BLaER1 treated with 17β-estradiol and CSF1 and Interleukin-3, amounts not matched to agents 10 nM and 100 nM (cell line): ENCODE measurements at regions not wholly inside any gene's neighbourhood (a gene's known extent, or its start where the extent isn't known, plus 50 kb on each side); places are given as distances from the start of the nearest gene placed in this dataset.

ENCODE experiments used
- H3K27ac ChIP-seq, 11 experiments: shearing (Covaris generic); formaldehyde crosslinking; 2 replicates each; pipeline ENCODE4 v1.8.1; 2022
- H3K27me3 ChIP-seq, 11 experiments: shearing (Covaris generic); formaldehyde crosslinking; 2 replicates each; pipeline ENCODE4 v1.8.1; 2022
- H3K36me3 ChIP-seq, 11 experiments: shearing (Covaris generic); formaldehyde crosslinking; 2 replicates each; pipeline ENCODE4 v1.8.1; 2022
- H3K4me1 ChIP-seq, 10 experiments: shearing (Covaris generic); formaldehyde crosslinking; 2 replicates each; pipeline ENCODE4 v1.8.1; 2022
- H3K4me2 ChIP-seq, 11 experiments: shearing (Covaris generic); formaldehyde crosslinking; 2 replicates each; pipeline ENCODE4 v1.8.1; 2022
- H3K4me3 ChIP-seq, 10 experiments: shearing (Covaris generic); formaldehyde crosslinking; 2 replicates each; pipeline ENCODE4 v1.8.1; 2022
- H3K9ac ChIP-seq, 11 experiments: shearing (Covaris generic); formaldehyde crosslinking; 2 replicates each; pipeline ENCODE4 v1.8.1; 2022
- H3K9me3 ChIP-seq, 11 experiments: shearing (Covaris generic); formaldehyde crosslinking; replicated peaks in 1 of 11; 2 replicates each; pipeline ENCODE4 v1.8.1; 2022
- H4K20me1 ChIP-seq, 11 experiments: shearing (Covaris generic); formaldehyde crosslinking; 2 replicates each; pipeline ENCODE4 v1.8.1; 2022
- Cebpa-rat ChIP-seq, 11 experiments: shearing (Covaris generic); IDR thresholded peaks; 2 replicates each; pipeline ENCODE4 v1.8.1; 2022

DNA sequence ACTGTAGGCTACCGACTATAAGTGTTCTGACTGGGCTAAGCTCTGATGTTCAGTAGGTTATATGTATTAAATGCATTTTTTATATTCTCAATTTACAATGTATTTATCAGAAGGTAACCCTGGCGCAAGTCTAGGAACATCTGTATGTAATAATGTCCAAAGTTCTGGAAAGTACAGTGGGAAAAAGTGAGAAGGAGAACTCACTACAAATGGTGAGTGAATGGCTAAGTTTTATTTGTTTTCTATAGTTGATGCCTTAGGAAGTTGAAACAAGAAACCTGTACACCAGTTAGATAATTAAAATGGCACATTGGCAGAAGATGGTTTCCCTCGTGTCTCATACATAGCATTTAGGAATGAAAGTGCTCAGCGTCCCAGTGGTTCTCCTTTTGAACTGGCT, 333.4 kb upstream of the THRB start:
- Histone ChIP-seq H3K4me3 (no peak overlapping the region), H3K4me1 (peaks cover 0 to 16% (median 12%) of the 10 kb centered on the region in 10 experiments; a peak in 12 of 20 replicates), H3K27ac (no peak overlapping the region), H4K20me1 (no peaks in the 10 kb centered on the region; a peak in 1 of 22 replicates), H3K36me3 (no peaks in the 10 kb centered on the region), H3K4me2 (no peak overlapping the region), H3K9me3 (no peaks in the 10 kb centered on the region), H3K9ac (no peak overlapping the region), H3K27me3 (peaks cover 16 to 39% (median 28%) of the 10 kb centered on the region in 11 experiments)
- TF ChIP-seq Cebpa-rat (IDR thresholded peaks at IDR 0.05): no peak

DNA sequence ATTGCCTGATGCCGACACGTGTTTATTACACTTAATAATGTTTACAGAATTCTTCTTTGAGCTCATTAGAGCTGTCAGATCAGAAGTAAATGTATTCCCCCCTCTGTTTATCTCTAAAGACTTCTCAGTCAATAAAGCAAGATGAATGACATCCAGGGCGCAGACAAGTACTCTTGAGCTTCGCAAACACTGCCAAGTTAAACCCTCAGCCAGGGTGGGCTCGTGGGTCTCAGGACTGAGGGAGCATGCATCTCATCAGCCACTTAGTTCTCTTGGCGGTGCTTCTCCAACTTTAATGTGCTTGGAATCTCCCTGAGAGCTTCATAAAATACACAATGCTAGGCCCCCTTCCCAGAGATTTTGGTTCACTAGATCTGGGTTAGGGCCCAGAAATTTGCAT, 333.9 kb upstream of the THRB start:
- no peaks in the 10 kb centered on the region for H3K9me3 ChIP-seq
- no peak overlapping the region for H3K27ac ChIP-seq
- peak overlapping the region in 7 of 10 experiments; percentile 58 to 75 (median 66); a peak in 13 of 20 replicates for H3K4me3 ChIP-seq
- H3K36me3 ChIP-seq: no peaks in the 10 kb centered on the region
- peak overlapping the region; percentile 91 to 100 (median 100) for H3K4me2 ChIP-seq
- 0 out of 22 replicates have a peak overlapping the region, but pooled peaks of 1 of the 11 experiments have one; percentile 73 for H3K9ac ChIP-seq
- peaks cover 0 to 16% (median 12%) of the 10 kb centered on the region in 10 experiments; a peak in 12 of 20 replicates for H3K4me1 ChIP-seq
- H3K27me3 ChIP-seq: peaks cover 16 to 39% (median 28%) of the 10 kb centered on the region in 11 experiments
- TF ChIP-seq Cebpa-rat (IDR thresholded peaks at IDR 0.05): no peak
- H4K20me1 ChIP-seq: no peaks in the 10 kb centered on the region; a peak in 1 of 22 replicates

DNA sequence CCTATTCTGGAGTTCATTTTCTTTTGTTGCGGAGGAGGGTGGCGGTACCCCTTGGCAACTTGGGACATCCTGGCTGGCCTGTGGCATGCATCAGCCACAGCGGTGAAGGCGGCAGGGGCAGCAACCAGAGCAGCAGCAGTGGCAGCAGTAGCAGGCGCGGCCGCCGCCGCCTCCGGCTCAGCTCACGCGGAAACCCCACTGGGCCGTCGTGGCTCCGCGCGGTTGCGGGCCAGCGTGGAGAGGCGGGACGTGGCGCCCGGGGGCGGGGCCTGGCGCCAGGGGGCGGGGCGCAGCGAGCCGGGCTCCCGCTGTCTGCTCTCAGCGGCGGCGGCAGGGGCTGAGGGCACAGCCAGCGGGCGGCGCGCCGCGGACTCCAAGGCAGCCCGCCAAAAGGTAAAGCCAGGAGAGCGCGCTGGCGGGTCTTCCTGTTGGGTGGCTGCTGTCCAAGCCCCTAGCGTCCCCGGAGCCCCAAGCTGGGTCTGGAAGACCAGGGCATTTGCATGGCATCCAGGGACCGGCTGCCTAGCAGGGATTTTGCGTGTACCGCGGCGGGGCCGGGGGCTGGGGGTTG, 334.4 kb upstream of the THRB start:
- Histone ChIP-seq H3K9ac (peak overlapping the region in 8 of 11 experiments; percentile 8 to 75 (median 59); a peak in 10 of 22 replicates), H3K27ac (no peak overlapping the region), H3K4me2 (peak overlapping the region; percentile 91 to 100 (median 100)), H3K27me3 (peaks cover 16 to 39% (median 28%) of the 10 kb centered on the region in 11 experiments), H3K9me3 (no peaks in the 10 kb centered on the region), H3K36me3 (no peaks in the 10 kb centered on the region), H3K4me3 (peak overlapping the region; percentile 58 to 75 (median 66)), H4K20me1 (no peaks in the 10 kb centered on the region; a peak in 1 of 22 replicates), H3K4me1 (peaks cover 0 to 16% (median 12%) of the 10 kb centered on the region in 10 experiments; a peak in 12 of 20 replicates)
- no peak for TF ChIP-seq Cebpa-rat (IDR thresholded peaks at IDR 0.05)

DNA sequence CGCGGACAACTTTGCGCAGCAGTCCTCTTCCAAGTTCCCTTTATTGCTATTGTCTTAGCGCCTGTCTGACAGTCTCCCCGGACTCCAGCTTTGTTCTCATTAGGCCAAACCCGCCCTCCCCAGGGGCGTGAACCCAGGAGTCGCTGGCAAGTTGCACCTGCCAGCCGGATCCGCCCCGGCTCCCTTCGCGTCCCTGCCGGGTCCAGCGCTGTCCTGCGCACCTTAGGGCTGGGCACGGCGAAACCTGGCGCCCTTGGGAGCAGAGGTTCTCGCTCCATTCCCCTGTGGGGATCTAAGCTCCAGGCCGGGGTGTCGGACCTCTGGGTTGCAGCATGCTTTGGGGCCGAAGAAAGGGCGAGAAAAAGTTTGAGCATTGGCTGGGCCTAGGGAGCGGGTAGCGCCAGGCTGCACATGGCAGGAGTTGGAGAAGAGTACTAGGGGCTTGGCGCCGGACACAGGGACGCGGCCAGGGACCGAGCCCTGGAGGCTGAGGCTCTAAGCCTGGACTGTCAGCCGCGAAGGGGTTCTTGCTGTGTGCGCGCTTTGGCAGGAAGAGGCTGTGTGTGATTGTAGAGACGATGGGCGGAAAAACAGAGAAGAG, 335.1 kb upstream of the THRB start:
- H3K9ac ChIP-seq: peak overlapping the region in 10 of 11 experiments; percentile 19 to 75 (median 56); a peak in 14 of 22 replicates
- peaks cover 0 to 16% (median 12%) of the 10 kb centered on the region in 10 experiments; a peak in 12 of 20 replicates for H3K4me1 ChIP-seq
- H3K9me3 ChIP-seq: no peaks in the 10 kb centered on the region
- peak overlapping the region; percentile 58 to 75 (median 66) for H3K4me3 ChIP-seq
- H3K27me3 ChIP-seq: peaks cover 16 to 39% (median 28%) of the 10 kb centered on the region in 11 experiments
- H3K27ac ChIP-seq: no peak overlapping the region
- H4K20me1 ChIP-seq: no peaks in the 10 kb centered on the region; a peak in 1 of 22 replicates
- TF ChIP-seq Cebpa-rat (IDR thresholded peaks at IDR 0.05): no peak
- H3K36me3 ChIP-seq: no peaks in the 10 kb centered on the region
- peak overlapping the region; percentile 91 to 100 (median 100) for H3K4me2 ChIP-seq

DNA sequence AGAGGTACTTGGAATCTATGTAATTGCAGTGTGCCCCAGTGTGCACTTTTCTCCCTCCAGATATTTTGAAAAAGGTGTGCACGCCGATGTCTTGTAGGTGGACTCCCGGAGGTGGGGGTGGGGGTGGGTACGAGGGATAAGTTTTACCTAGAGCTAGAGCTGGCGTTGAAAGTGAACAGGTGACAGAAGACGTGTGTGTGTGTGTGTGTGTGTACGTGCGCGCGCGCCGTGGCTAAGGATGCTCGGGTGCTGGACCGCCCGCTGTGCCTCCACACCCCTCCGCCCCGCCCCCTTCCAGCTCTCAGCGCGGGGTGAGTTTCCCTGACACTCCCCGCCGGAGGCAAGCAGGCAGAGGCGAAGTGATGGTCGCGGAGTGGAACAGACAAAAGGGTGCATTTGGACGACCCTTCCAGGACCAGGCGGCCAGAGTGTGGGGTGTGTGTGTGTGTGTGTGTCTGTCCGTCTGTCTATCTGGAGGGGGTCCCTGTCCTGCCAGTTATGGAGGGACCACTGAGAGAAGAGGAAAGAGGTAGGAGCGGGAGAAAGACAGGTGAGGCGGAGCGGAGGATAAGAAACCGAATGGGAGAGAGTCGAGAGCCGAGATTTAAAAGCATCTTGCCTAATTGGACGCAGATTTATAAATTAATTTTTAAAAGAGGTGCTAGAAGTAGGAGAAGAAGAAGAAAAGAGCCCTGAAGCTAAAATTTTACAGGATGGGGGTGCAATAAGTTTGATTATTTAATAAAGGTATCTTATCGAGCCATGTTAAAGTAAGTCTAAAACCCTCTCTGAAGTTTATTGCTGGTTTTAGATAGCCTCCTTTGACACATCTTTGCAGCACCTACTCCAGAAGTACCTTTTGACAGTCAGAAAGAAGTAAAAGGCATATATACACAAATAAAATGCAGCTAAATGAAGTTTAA, 335.8 kb upstream of the THRB start:
- Histone ChIP-seq H4K20me1 (no peaks in the 10 kb centered on the region; a peak in 1 of 22 replicates), H3K27me3 (peaks cover 16 to 39% (median 28%) of the 10 kb centered on the region in 11 experiments), H3K27ac (no peak overlapping the region), H3K4me1 (peaks cover 0 to 16% (median 12%) of the 10 kb centered on the region in 10 experiments; a peak in 12 of 20 replicates), H3K9me3 (no peaks in the 10 kb centered on the region), H3K36me3 (no peaks in the 10 kb centered on the region), H3K4me3 (peak overlapping the region; percentile 58 to 75 (median 66)), H3K9ac (peak overlapping the region in 5 of 11 experiments; percentile 53 to 75 (median 62); a peak in 8 of 22 replicates), H3K4me2 (peak overlapping the region; percentile 91 to 100 (median 100))
- TF ChIP-seq Cebpa-rat (IDR thresholded peaks at IDR 0.05): no peak

DNA sequence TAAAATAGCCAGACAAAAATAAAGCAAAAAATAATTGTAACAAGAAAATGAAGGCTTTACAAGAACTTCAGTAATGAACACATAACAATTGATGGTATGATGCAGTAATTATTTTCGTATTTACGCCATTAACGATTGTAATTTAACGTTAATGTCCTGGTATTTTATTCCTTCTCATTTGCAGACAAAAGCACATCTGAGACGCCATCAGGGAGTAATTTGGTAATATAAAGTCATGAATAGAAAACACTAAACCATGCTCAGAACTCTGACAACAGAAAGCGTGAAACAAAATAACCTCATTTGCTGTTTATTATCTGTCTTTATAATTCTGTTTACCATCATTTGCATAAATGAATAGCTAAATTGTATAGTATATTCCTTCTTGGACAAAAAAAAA, 336.6 kb upstream of the THRB start:
- Histone ChIP-seq H3K9me3 (no peaks in the 10 kb centered on the region), H4K20me1 (no peaks in the 10 kb centered on the region; a peak in 1 of 22 replicates), H3K36me3 (no peaks in the 10 kb centered on the region), H3K27me3 (peaks cover 16 to 39% (median 28%) of the 10 kb centered on the region in 11 experiments), H3K4me3 (no peak overlapping the region), H3K4me2 (no peak overlapping the region), H3K4me1 (peaks cover 0 to 16% (median 12%) of the 10 kb centered on the region in 10 experiments; a peak in 12 of 20 replicates), H3K9ac (no peak overlapping the region), H3K27ac (no peak overlapping the region)
- no peak for TF ChIP-seq Cebpa-rat (IDR thresholded peaks at IDR 0.05)

DNA sequence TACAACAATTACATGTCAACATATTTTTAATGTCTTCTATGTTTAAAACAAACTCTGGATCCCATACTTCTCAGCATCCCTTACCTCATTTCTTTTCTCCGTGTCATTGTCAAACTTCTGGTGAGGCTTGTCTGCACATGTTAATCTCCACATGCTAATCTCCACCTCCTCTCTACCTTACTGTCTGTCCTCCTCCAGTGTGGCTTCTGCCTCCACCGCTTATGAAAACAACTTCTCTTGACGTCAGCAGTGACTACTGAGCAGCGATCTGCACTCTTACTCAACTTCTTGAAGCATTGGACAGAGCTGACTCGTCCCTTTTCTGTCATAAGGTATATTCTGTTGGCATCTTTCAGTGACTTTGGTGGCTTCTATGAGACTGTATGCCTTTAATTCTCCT, 338.2 kb upstream of the THRB start:
- TF ChIP-seq Cebpa-rat (IDR thresholded peaks at IDR 0.05): no peak
- Histone ChIP-seq H3K9me3 (no peaks in the 10 kb centered on the region), H3K27me3 (peaks cover 16 to 39% (median 28%) of the 10 kb centered on the region in 11 experiments), H3K4me3 (no peak overlapping the region), H3K4me2 (no peak overlapping the region), H3K27ac (no peak overlapping the region), H4K20me1 (no peaks in the 10 kb centered on the region; a peak in 1 of 22 replicates), H3K4me1 (peaks cover 0 to 16% (median 12%) of the 10 kb centered on the region in 10 experiments; a peak in 12 of 20 replicates), H3K9ac (no peak overlapping the region), H3K36me3 (no peaks in the 10 kb centered on the region)

DNA sequence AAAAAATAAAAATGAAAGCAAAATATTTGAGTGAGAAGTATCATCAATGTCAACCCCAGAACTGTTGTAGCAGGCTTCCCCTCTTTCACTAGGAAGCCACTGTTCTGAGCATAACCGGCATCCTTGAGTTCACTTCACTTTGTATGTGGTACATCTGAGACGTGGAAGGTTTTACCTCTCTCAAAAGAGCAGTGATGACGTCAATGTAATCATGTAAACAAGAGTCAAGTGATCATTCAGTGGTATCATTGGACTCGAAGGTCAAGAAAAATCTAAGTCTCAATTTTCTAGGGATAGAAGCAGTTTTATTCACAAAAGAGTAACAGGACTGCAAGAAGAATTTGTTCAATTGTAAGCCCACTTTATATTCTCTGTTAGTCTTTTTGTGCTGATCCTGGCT, 339.8 kb upstream of the THRB start:
- Histone ChIP-seq H3K4me2 (no peak overlapping the region), H3K9ac (no peak overlapping the region), H3K27me3 (peaks cover 16 to 24% (median 19%) of the 10 kb centered on the region in 11 experiments), H3K36me3 (no peaks in the 10 kb centered on the region), H3K4me3 (no peak overlapping the region), H3K9me3 (no peaks in the 10 kb centered on the region), H3K4me1 (peaks cover 0 to 11% (median 10%) of the 10 kb centered on the region in 10 experiments; a peak in 9 of 20 replicates), H4K20me1 (no peaks in the 10 kb centered on the region; a peak in 1 of 22 replicates), H3K27ac (no peak overlapping the region)
- no peak for TF ChIP-seq Cebpa-rat (IDR thresholded peaks at IDR 0.05)
